AG04450 (cell line): ENCODE measurements at regions not wholly inside any gene's neighbourhood (a gene's known extent, or its start where the extent isn't known, plus 50 kb on each side); places are given as distances from the start of the nearest gene placed in this dataset.

Source experiments
- CTCF ChIA-PET: fragments of 300-600, 350-600 bp; formaldehyde crosslinking; extraction: SDS; loops from one replicate; lab custom pipeline; 2022; ENCODE audit warnings: antibody characterized with exemption, inconsistent platforms; lab: Charles Lee
- POLR2A ChIA-PET: fragments of 350-600 bp; formaldehyde crosslinking; extraction: SDS; loops from one replicate; lab custom pipeline; 2021; ENCODE audit warnings: antibody characterized with exemption, inconsistent platforms; lab: Yijun Ruan, JAX
- DNase-seq: peaks from one replicate; pipeline ENCODE4 v3.0.0-alpha.2; 2011; ENCODE audit warnings: low read depth, low spot score
- H3K27ac ChIP-seq: one replicate; pipeline ENCODE4 v1.5.1; 2012; ENCODE audit warnings: low read depth, low read length, control low read depth
- H3K27me3 ChIP-seq: one replicate; pipeline ENCODE4 v1.6.0; 2012; ENCODE audit warnings: low read length; ENCODE audit not compliant: control insufficient read depth, insufficient read depth
- H3K4me3 ChIP-seq: 2 replicates; pipeline ENCODE4 v1.5.1; 2011; ENCODE audit warnings: mild to moderate bottlenecking, low read depth, low read length, control low read depth
- H3K9me3 ChIP-seq: 2 replicates; pipeline ENCODE4 v1.5.1; 2012; ENCODE audit warnings: low read length; ENCODE audit not compliant: control insufficient read depth, insufficient read depth
- TF ChIP-seq, protein P1 (sequence below): IDR thresholded peaks from 2 replicates; pipeline ENCODE4 v1.5.1; 2011; ENCODE audit warnings: low read depth, low read length, control low read depth, inconsistent platforms

DNA sequence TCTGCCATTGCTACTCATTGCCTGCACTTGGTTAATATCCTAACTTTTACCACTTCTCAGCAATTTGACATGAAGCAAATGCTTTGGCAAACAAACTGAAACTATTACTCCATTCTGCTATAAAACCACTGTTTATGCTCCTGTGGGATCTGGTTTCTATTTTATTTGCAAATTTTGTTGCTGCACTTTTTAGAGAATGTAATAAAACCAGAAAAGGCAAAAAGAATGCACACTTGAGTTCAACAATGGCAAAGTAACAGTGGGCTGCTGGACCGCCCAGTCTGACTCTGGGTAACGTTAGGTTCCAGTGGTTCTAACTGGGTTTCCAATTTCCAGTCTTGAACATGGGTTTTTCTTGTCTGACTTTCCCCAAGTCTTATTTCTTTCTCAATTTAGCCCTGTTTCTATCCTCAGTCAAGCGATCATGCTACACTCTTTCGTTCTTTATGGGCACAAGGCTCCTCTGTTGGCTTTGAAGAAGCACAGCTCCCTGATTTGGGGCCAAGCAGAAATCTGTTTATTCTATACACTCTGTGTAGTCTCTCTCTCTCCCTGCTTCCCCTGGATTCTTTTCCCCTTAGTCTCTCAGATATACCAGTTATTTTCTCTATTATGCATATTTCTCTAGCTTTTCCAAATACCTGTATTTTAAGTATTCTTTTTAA is 129.2 kb upstream of the FAM3C start:
- CTCF ChIA-PET, result no interaction called here
- POLR2A ChIA-PET, result no interaction called here
- no peaks in the 10 kb centered on the region for H3K9me3 ChIP-seq
- no peak for DNase-seq
- TF ChIP-seq, protein P1, sequence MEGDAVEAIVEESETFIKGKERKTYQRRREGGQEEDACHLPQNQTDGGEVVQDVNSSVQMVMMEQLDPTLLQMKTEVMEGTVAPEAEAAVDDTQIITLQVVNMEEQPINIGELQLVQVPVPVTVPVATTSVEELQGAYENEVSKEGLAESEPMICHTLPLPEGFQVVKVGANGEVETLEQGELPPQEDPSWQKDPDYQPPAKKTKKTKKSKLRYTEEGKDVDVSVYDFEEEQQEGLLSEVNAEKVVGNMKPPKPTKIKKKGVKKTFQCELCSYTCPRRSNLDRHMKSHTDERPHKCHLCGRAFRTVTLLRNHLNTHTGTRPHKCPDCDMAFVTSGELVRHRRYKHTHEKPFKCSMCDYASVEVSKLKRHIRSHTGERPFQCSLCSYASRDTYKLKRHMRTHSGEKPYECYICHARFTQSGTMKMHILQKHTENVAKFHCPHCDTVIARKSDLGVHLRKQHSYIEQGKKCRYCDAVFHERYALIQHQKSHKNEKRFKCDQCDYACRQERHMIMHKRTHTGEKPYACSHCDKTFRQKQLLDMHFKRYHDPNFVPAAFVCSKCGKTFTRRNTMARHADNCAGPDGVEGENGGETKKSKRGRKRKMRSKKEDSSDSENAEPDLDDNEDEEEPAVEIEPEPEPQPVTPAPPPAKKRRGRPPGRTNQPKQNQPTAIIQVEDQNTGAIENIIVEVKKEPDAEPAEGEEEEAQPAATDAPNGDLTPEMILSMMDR, result no peak
- no peaks in the 10 kb centered on the region for H3K27me3 ChIP-seq
- no peak overlapping the region for H3K27ac ChIP-seq
- H3K4me3 ChIP-seq, result no peak overlapping the region

DNA sequence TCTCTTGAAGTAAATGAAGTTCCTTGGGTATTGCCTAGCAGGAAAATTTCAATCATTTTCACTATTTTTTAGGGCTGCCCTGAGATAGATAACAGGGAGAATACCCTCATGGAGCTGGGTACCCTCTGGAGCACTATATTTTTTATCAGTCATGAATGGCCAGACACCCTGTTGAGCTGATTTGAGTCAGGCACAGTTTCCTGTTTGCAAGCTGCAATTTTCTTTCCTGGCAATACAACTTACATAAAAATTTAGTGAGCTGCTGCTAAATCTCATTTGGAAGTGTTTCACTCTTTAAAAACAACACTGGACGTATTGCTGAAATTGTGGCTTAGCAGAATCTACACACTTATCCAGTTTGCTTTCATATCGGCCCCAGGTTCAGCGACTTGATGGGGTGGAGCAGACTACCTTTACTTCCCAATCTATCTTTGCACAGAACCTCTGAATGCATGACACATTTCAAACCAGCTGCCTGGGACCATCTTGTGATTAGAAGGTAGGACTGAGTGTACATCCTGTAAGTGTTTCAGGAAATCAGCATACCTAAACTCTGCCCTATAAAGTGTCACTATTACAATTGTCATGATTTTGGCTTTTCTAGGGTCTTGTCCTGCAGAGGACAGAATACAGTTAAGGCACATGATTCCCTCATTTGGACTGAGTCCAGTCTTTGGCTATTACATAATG is 125.7 kb upstream of the FAM3C start:
- CTCF ChIA-PET, result no interaction called here
- H3K9me3 ChIP-seq, result no peaks in the 10 kb centered on the region
- H3K27me3 ChIP-seq, result no peaks in the 10 kb centered on the region
- TF ChIP-seq, protein P1, result no peak
- POLR2A ChIA-PET, result no interaction called here
- no peak overlapping the region for H3K27ac ChIP-seq
- DNase-seq, result no peak
- no peak overlapping the region for H3K4me3 ChIP-seq

DNA sequence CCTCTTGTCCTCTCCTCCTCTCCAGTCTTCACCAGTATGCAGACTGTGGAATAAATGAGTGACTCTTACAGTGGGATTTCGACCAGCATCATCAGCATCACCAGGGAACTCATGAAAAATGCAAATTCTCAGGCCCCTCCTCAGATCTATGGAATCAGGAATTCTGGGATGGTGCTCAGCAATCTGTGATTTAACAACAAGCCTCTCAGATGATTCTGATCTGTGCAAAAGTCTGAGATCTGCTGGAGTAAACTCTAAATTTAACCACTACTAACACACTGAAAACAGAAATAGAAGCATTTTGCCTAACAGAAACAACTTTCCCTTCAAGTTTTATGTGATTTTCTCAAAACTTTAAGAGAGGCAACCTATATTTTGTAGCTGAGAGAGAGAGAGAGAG is 124.8 kb upstream of the FAM3C start:
- TF ChIP-seq, protein P1, result no peak
- POLR2A ChIA-PET, result no interaction called here
- Histone ChIP-seq H3K27ac (no peak overlapping the region), H3K4me3 (no peak overlapping the region), H3K9me3 (no peaks in the 10 kb centered on the region), H3K27me3 (no peaks in the 10 kb centered on the region)
- DNase-seq, result no peak
- CTCF ChIA-PET, result no interaction called here

DNA sequence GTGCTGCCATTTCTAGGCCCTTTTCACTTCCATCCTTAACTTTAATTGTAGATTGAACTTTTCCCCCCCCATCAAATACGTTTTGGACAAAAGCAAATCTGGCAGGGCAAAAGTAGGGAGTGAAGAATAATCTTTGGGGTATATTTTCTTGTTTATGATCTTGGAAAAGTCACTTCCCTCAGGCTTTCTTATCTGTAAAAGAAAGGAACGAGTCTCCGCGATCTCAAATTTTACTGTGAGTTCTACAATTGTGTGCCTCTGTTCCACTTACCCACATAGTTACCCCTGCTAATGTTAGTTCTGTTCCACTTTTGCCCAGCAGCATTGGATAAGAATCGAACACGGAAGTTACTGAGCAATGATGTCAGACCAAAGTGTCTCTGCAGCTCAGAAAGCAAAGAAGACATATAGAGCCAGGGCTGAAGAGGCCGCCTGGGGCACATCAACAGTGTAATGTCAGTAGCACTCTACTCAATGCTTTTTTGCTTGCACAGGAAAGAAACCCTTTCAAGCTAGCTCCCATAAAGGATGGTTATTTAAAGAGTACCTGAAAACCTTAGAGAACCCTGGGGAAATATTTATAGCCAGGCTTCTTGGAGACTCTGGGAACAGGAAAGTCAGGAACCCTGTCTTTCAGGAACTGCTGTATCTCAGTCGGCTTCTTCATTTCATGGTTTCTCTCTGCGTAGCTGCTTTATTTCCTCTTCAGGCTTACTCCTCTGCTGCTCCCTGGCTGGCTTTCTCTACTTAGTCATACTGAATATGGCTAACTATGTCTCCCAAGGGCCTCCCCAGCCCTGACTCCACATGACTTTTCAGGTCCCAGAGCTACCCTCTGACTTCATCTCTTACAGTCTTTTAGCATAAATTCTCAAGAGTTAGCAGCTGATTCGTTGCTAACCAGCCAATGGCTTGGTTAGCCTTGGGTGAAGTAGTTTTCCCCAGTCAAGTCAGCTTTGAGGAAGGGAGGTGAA is 123.7 kb upstream of the FAM3C start:
- Histone ChIP-seq H3K27me3 (no peaks in the 10 kb centered on the region), H3K27ac (no peak overlapping the region), H3K9me3 (no peaks in the 10 kb centered on the region), H3K4me3 (no peak overlapping the region)
- no peak for DNase-seq
- CTCF ChIA-PET, result interaction anchor here (0.7 kb wide), 1 partner anchor 11 kb away, joined by 3 read pairs; no protein-coding TSS in a partner anchor
- TF ChIP-seq, protein P1, result no peak
- POLR2A ChIA-PET, result interaction anchor here (0.6 kb wide), 1 partner anchor 11 kb away, joined by 5 read pairs; no protein-coding TSS in a partner anchor
